Rectal smooth muscle tissue (tissue), 1 donor: ENCODE measurements at regions not wholly inside any gene's neighbourhood (a gene's known extent, or its start where the extent isn't known, plus 50 kb on each side); places are given as distances from the start of the nearest gene placed in this dataset.

Experiments
- H3K27ac ChIP-seq: one replicate; pipeline ENCODE4 v1.7.0; 2013; ENCODE audit warnings: low read depth, low read length, inconsistent platforms
- H3K27me3 ChIP-seq: one replicate; pipeline ENCODE4 v1.7.0; 2013; ENCODE audit warnings: low read length; ENCODE audit not compliant: control insufficient read depth, insufficient read depth
- H3K36me3 ChIP-seq: one replicate; pipeline ENCODE4 v1.7.0; 2013; ENCODE audit warnings: low read length; ENCODE audit not compliant: control insufficient read depth, insufficient read depth
- H3K4me1 ChIP-seq: one replicate; pipeline ENCODE4 v1.7.0; 2013; ENCODE audit warnings: low read length; ENCODE audit not compliant: control insufficient read depth, insufficient read depth
- H3K4me3 ChIP-seq: one replicate; pipeline ENCODE4 v1.7.0; 2013; ENCODE audit warnings: low read length
- H3K9ac ChIP-seq: one replicate; pipeline ENCODE4 v1.7.0; 2013; ENCODE audit warnings: low read length

GRCh38 chr20:24318569-24319352 is 150.7 kb upstream of the SYNDIG1 start:
- H3K27ac ChIP-seq: no peak overlapping the region
- H3K4me3 ChIP-seq: no peak overlapping the region
- no peaks in the 10 kb centered on the region for H3K4me1 ChIP-seq
- H3K36me3 ChIP-seq: no peaks in the 10 kb centered on the region
- no peak overlapping the region for H3K9ac ChIP-seq
- H3K27me3 ChIP-seq: no peaks in the 10 kb centered on the region

DNA sequence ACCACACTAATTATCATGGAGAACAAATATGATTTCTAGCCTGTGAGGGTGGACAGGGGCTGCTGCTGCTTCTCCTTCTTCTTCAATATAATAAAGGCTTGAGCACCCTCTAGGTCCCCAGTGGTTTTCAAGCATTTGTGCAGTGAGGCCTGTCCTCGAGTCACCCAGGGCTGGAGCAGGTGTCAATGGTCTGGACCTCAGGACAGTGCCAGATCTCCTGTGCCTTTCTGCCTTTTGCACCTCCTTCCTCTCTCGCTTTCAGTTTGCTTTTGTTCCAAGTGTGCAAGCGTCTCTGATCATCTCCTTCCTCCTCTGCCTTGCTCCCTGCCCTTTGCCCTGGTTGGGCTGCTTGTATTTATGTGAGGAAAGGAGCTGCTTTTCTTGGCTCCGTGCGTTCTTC is 152.2 kb upstream of the SYNDIG1 start:
- Histone ChIP-seq H3K4me3 (no peak overlapping the region), H3K27ac (no peak overlapping the region), H3K27me3 (no peaks in the 10 kb centered on the region), H3K4me1 (no peaks in the 10 kb centered on the region), H3K36me3 (no peaks in the 10 kb centered on the region), H3K9ac (no peak overlapping the region)

GRCh38 chr20:24316731-24317130 is 152.7 kb upstream of the SYNDIG1 start:
- no peaks in the 10 kb centered on the region for H3K27me3 ChIP-seq
- no peak overlapping the region for H3K9ac ChIP-seq
- H3K27ac ChIP-seq: no peak overlapping the region
- H3K36me3 ChIP-seq: no peaks in the 10 kb centered on the region
- H3K4me3 ChIP-seq: no peak overlapping the region
- no peaks in the 10 kb centered on the region for H3K4me1 ChIP-seq

- no peaks in the 10 kb centered on the region for H3K36me3 ChIP-seq
- H3K4me1 ChIP-seq: no peaks in the 10 kb centered on the region
- no peak overlapping the region for H3K9ac ChIP-seq
- no peak overlapping the region for H3K27ac ChIP-seq
- no peaks in the 10 kb centered on the region for H3K27me3 ChIP-seq
- H3K4me3 ChIP-seq: no peak overlapping the region
These were observed 155.4 kb upstream of the SYNDIG1 start for GRCh38 chr20:24314053-24314452.

- no peaks in the 10 kb centered on the region for H3K27me3 ChIP-seq
- no peak overlapping the region for H3K9ac ChIP-seq
- no peak overlapping the region for H3K4me3 ChIP-seq
- H3K27ac ChIP-seq: no peak overlapping the region
- no peaks in the 10 kb centered on the region for H3K36me3 ChIP-seq
- H3K4me1 ChIP-seq: no peaks in the 10 kb centered on the region
These were observed 159.8 kb upstream of the SYNDIG1 start for GRCh38 chr20:24309596-24309995.

DNA sequence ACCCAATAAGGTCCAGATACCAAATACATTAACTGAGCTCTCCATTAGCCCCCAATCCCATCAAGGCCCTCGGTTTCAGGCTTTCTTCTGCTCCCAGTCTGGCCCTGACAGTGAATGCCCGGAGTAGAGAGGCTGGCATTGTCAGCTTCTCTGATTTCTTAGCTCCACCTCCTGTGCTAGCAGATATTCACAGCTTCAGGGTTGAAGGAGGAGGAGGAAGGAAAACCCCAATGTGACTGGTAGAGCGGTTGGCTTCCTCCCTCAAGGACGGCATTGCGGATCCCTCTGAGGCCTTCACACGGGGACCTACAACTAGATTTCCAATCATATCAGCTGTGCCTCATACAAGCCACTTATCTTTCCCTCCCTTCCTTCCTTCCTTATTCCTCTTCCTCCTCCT is 164.1 kb upstream of the SYNDIG1 start:
- Histone ChIP-seq H3K4me3 (no peak overlapping the region), H3K27ac (no peak overlapping the region), H3K36me3 (no peaks in the 10 kb centered on the region), H3K4me1 (no peaks in the 10 kb centered on the region), H3K9ac (no peak overlapping the region), H3K27me3 (no peaks in the 10 kb centered on the region)

DNA sequence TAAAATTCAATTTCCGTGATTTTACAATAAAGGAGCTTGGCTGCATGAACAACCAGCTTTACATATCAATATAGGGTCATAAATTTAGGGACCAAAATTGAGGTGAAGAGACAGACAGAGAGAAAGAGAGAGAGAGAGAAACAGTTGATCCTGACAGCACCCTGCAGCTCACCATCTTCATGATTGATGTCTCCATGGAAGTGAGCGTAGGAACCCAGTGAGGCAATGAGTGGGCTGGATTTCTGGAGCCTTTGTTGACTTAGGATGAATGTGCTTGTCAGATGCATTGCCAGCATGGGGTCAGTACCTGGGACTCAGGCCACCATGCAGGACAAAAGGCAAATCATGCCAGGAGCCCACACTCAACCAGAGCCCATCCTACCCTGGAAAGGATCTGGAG is 165.1 kb upstream of the SYNDIG1 start:
- no peak overlapping the region for H3K27ac ChIP-seq
- H3K36me3 ChIP-seq: no peaks in the 10 kb centered on the region
- no peaks in the 10 kb centered on the region for H3K4me1 ChIP-seq
- H3K4me3 ChIP-seq: no peak overlapping the region
- no peaks in the 10 kb centered on the region for H3K27me3 ChIP-seq
- H3K9ac ChIP-seq: no peak overlapping the region

- no peaks in the 10 kb centered on the region for H3K27me3 ChIP-seq
These were observed 165.8 kb upstream of the SYNDIG1 start for GRCh38 chr20:24303393-24304170.

GRCh38 chr20:24297993-24298392 is 171.4 kb upstream of the SYNDIG1 start:
- H3K9ac ChIP-seq: no peak overlapping the region
- no peak overlapping the region for H3K4me3 ChIP-seq
- H3K36me3 ChIP-seq: no peaks in the 10 kb centered on the region
- no peaks in the 10 kb centered on the region for H3K27me3 ChIP-seq
- no peak overlapping the region for H3K27ac ChIP-seq
- no peaks in the 10 kb centered on the region for H3K4me1 ChIP-seq

More at GRCh38 chr20:24303393-24304170, 165.8 kb upstream of the SYNDIG1 start:
- Histone ChIP-seq H3K4me3 (no peak overlapping the region), H3K4me1 (no peaks in the 10 kb centered on the region), H3K36me3 (no peaks in the 10 kb centered on the region), H3K9ac (no peak overlapping the region), H3K27ac (no peak overlapping the region)

DNA sequence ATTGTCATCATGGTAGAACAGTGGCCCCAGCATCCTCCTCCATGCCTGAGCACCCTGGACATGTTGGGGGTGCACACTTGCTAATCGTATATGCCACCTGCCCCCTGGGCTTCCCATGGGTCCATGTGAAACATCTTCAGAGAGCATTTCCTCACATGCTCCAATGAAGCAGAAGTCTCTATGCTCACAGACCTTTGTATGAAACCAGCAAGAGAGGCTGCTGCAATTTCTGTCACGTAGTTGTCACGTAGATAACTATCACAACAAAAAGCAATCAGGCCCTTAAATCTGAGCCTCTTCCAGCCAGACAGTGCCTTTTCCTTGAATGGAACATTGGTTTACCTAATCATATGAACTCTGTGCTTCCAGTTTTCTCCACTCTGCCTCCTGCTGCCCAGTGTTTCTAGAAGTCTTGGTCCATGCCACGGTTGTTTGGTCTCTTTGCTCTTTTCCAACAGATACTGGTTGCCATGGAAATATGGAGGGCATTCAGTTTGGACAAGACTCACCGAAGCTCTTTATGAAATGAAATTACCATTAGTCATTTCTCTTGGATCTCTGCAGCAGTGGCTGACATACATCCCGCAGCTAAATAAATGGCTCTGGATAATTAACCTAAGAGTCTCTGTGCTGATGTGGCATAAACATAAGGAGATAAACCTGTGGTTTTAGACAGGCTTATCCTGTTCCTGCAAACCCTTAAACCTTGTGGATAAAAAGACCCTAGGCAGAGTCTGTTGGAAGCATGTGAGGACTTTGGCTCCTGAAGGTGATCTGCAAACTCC is 172.8 kb upstream of the SYNDIG1 start:
- H3K4me3 ChIP-seq: no peak overlapping the region
- no peaks in the 10 kb centered on the region for H3K27me3 ChIP-seq
- no peak overlapping the region for H3K27ac ChIP-seq
- no peaks in the 10 kb centered on the region for H3K36me3 ChIP-seq
- H3K4me1 ChIP-seq: no peaks in the 10 kb centered on the region
- H3K9ac ChIP-seq: no peak overlapping the region

- Histone ChIP-seq H3K27me3 (no peaks in the 10 kb centered on the region), H3K4me3 (no peak overlapping the region), H3K9ac (no peak overlapping the region), H3K4me1 (no peaks in the 10 kb centered on the region), H3K27ac (no peak overlapping the region), H3K36me3 (no peaks in the 10 kb centered on the region)
These were observed 178.4 kb upstream of the SYNDIG1 start for GRCh38 chr20:24291014-24291413.

DNA sequence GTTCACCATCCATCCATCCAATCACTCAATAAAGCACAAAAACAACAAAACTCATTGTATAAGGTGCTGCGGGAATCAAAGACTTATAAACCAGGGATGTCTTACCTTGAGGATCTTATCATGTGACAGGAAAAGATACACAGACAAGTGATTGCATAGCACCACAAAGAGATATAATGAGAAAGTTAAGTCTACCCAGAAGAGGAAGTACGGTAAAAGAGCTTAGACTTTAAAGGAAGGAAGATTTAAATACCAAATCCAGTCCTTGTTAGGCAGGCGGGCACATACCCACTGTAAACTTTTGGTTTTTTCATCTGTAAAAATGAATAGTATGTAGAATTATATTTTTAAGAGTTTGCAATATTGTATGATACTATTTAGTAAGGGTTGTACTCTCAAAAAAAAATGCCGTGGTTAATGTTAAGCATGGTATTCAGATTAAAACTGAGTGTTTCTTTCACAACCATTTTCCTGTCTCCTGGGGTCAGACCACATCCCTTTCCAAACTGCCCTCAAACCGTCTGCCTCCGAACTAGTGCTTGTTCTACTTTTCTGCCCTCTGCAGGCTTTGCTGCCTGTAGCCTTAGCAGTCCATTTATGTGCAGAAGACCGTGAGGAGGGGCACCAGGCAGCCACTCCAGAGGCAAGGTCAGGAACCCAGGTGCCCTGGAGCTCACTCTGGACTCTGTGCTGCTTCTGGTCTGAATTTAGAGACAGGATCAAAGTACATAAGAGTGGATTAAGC is 179.5 kb upstream of the SYNDIG1 start:
- H3K4me1 ChIP-seq: no peaks in the 10 kb centered on the region
- H3K9ac ChIP-seq: no peak overlapping the region
- H3K4me3 ChIP-seq: no peak overlapping the region
- H3K27ac ChIP-seq: no peak overlapping the region
- H3K27me3 ChIP-seq: no peaks in the 10 kb centered on the region
- no peaks in the 10 kb centered on the region for H3K36me3 ChIP-seq
